Neural progenitor cell (in vitro differentiated cells): ENCODE measurements at regions not wholly inside any gene's neighbourhood (a gene's known extent, or its start where the extent isn't known, plus 50 kb on each side); places are given as distances from the start of the nearest gene placed in this dataset.

Experiments
- DNase-seq: peaks from one replicate; pipeline ENCODE4 v3.0.0-alpha.2; 2016; ENCODE audit warnings: low spot score
- H2AFZ ChIP-seq: fragments of 200-600 bp; sonication (generic); replicated peaks from 2 replicates; pipeline ENCODE4 v1.6.1; 2016; ENCODE audit warnings: antibody characterized with exemption
- H3F3A ChIP-seq: fragments of 200-600 bp; sonication (generic); 2 replicates; pipeline ENCODE4 v1.6.1; 2016; ENCODE audit warnings: antibody characterized with exemption, low read depth
- H3K27ac ChIP-seq: fragments of 200-600 bp; sonication (generic); 2 replicates; pipeline ENCODE4 v1.5.1; 2016; ENCODE audit warnings: mild to moderate bottlenecking
- H3K27me3 ChIP-seq: fragments of 200-600 bp; sonication (generic); 2 replicates; pipeline ENCODE4 v1.6.1; 2016; ENCODE audit warnings: mild to moderate bottlenecking, moderate library complexity
- H3K36me3 ChIP-seq: fragments of 200-600 bp; sonication (generic); 2 replicates; pipeline ENCODE4 v1.5.1; 2016
- H3K4me1 ChIP-seq: fragments of 200-600 bp; sonication (generic); 2 replicates; pipeline ENCODE4 v1.6.1; 2016; ENCODE audit warnings: mixed run types
- H3K4me2 ChIP-seq: fragments of 200-600 bp; sonication (generic); 2 replicates; pipeline ENCODE4 v1.6.1; 2016
- H3K4me3 ChIP-seq: fragments of 200-600 bp; sonication (generic); 2 replicates; pipeline ENCODE4 v1.5.1; 2016
- H3K79me2 ChIP-seq: fragments of 200-600 bp; sonication (generic); 2 replicates; pipeline ENCODE4 v1.6.1; 2016; ENCODE audit warnings: low read depth
- H3K9ac ChIP-seq: fragments of 200-600 bp; sonication (generic); 2 replicates; pipeline ENCODE4 v1.6.1; 2016
- H3K9me3 ChIP-seq: fragments of 200-600 bp; sonication (generic); 2 replicates; pipeline ENCODE4 v1.5.1; 2016; ENCODE audit warnings: low read depth
- H4K20me1 ChIP-seq: fragments of 200-600 bp; sonication (generic); 2 replicates; pipeline ENCODE4 v1.6.1; 2016; ENCODE audit warnings: low read depth
- H3K27ac Mint-ChIP-seq: 3 replicates; pipeline ENCODE4 v1.8.0; 2021; ENCODE audit warnings: mixed read lengths
- H3K27me3 Mint-ChIP-seq: 2 replicates; pipeline ENCODE4 v1.8.0; 2022; ENCODE audit warnings: low read depth, mild to moderate bottlenecking, inconsistent platforms, moderate library complexity, mixed read lengths; ENCODE audit not compliant: insufficient read depth
- H3K36me3 Mint-ChIP-seq: 3 replicates; pipeline ENCODE4 v1.8.0; 2021; ENCODE audit warnings: mixed read lengths
- H3K4me1 Mint-ChIP-seq: 3 replicates; pipeline ENCODE4 v1.8.0; 2021; ENCODE audit warnings: mixed read lengths
- H3K4me3 Mint-ChIP-seq: 3 replicates; pipeline ENCODE4 v1.8.0; 2021; ENCODE audit warnings: mild to moderate bottlenecking, moderate library complexity, mixed read lengths
- H3K9me3 Mint-ChIP-seq: 3 replicates; pipeline ENCODE4 v1.8.0; 2020; ENCODE audit warnings: mixed read lengths
- EZH2 ChIP-seq: fragments of 200-600 bp; sonication (generic); IDR thresholded peaks from 2 replicates; pipeline ENCODE4 v1.6.1; 2017; ENCODE audit warnings: antibody characterized with exemption, mild to moderate bottlenecking, moderate library complexity
- EZH2phosphoT487 ChIP-seq: fragments of 200-600 bp; sonication (generic); IDR thresholded peaks from 2 replicates; pipeline ENCODE4 v1.6.1; 2017; ENCODE audit warnings: antibody characterized with exemption
- TF ChIP-seq, protein P1 (sequence below): fragments of 200-600 bp; sonication (generic); IDR thresholded peaks from 2 replicates; pipeline ENCODE4 v1.5.1; 2017; ENCODE audit warnings: antibody characterized with exemption, mild to moderate bottlenecking

DNA sequence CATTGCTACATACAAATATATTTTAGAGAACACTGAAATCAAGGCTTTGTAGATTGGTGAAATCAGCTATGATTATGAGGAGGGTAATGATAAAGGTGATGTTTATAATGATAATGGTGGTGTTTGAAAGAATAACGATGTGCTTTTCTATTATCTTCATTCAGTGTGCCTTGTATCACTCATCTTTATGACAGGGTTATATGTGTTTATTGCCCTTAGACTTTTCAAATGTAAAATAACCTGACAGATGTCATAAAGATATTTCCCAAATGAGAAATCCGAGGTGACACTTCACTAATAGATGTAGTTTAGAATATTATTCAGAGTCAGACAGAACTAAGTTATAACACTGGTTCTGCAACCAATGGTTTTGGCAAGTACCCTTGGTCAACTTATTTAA lies 323.0 kb upstream of the SPANXN4 start:
- Histone ChIP-seq H3F3A (no peaks in the 10 kb centered on the region), H3K36me3 (no peaks in the 10 kb centered on the region), H3K27me3 (no peaks in the 10 kb centered on the region), H3K79me2 (no peaks in the 10 kb centered on the region), H3K27ac (no peak overlapping the region), H3K4me3 (no peak overlapping the region), H3K4me2 (no peak overlapping the region), H3K9ac (no peak overlapping the region), H4K20me1 (no peaks in the 10 kb centered on the region), H3K9me3 (peaks cover 4% of the 10 kb centered on the region), H3K4me1 (no peaks in the 10 kb centered on the region), H2AFZ (no peak overlapping the region)
- no peaks in the 10 kb centered on the region for H3K9me3 Mint-ChIP-seq
- no peak for DNase-seq
- H3K4me3 Mint-ChIP-seq, result no peak overlapping the region
- H3K27ac Mint-ChIP-seq, result no peak overlapping the region
- no peaks in the 10 kb centered on the region for H3K4me1 Mint-ChIP-seq
- no peaks in the 10 kb centered on the region for H3K36me3 Mint-ChIP-seq
- no peaks in the 10 kb centered on the region for H3K27me3 Mint-ChIP-seq
- no peak for TF ChIP-seq EZH2
- TF ChIP-seq, protein P1, sequence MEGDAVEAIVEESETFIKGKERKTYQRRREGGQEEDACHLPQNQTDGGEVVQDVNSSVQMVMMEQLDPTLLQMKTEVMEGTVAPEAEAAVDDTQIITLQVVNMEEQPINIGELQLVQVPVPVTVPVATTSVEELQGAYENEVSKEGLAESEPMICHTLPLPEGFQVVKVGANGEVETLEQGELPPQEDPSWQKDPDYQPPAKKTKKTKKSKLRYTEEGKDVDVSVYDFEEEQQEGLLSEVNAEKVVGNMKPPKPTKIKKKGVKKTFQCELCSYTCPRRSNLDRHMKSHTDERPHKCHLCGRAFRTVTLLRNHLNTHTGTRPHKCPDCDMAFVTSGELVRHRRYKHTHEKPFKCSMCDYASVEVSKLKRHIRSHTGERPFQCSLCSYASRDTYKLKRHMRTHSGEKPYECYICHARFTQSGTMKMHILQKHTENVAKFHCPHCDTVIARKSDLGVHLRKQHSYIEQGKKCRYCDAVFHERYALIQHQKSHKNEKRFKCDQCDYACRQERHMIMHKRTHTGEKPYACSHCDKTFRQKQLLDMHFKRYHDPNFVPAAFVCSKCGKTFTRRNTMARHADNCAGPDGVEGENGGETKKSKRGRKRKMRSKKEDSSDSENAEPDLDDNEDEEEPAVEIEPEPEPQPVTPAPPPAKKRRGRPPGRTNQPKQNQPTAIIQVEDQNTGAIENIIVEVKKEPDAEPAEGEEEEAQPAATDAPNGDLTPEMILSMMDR, result no peak
- no peak for TF ChIP-seq EZH2phosphoT487

DNA sequence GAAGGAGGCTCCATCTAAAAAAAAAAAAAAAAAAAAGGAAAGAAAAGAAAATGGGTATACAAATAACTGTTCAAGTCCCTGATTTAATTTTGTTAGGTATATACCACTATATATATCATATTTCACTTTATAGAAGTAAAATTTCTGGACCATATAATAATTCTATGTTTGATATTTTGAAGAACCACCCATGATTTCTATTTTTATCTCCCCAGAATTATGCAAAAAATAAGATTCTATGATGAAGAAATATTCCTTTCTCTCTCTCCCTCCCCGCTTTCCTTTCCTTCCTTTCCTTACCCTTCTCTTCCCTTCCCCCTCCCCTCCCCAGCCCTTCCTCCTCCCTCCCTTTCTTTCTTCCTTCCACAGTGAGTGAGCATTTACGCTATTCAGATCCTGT lies 337.5 kb upstream of the SPANXN4 start:
- H3K4me1 ChIP-seq, result no peaks in the 10 kb centered on the region
- H3K27me3 ChIP-seq, result no peaks in the 10 kb centered on the region
- H2AFZ ChIP-seq, result no peak overlapping the region
- no peak overlapping the region for H3K4me3 ChIP-seq
- Mint-ChIP-seq H3K9me3 (no peaks in the 10 kb centered on the region), H3K4me3 (no peak overlapping the region), H3K27me3 (no peaks in the 10 kb centered on the region), H3K27ac (no peak overlapping the region), H3K36me3 (no peaks in the 10 kb centered on the region), H3K4me1 (no peaks in the 10 kb centered on the region)
- H3K27ac ChIP-seq, result no peak overlapping the region
- H3K9ac ChIP-seq, result no peak overlapping the region
- DNase-seq, result no peak
- no peaks in the 10 kb centered on the region for H3F3A ChIP-seq
- TF ChIP-seq EZH2, result no peak
- TF ChIP-seq EZH2phosphoT487, result no peak
- TF ChIP-seq, protein P1, result no peak
- H3K79me2 ChIP-seq, result no peaks in the 10 kb centered on the region
- H3K4me2 ChIP-seq, result no peak overlapping the region
- H3K9me3 ChIP-seq, result no peaks in the 10 kb centered on the region
- no peaks in the 10 kb centered on the region for H4K20me1 ChIP-seq
- H3K36me3 ChIP-seq, result no peaks in the 10 kb centered on the region

DNA sequence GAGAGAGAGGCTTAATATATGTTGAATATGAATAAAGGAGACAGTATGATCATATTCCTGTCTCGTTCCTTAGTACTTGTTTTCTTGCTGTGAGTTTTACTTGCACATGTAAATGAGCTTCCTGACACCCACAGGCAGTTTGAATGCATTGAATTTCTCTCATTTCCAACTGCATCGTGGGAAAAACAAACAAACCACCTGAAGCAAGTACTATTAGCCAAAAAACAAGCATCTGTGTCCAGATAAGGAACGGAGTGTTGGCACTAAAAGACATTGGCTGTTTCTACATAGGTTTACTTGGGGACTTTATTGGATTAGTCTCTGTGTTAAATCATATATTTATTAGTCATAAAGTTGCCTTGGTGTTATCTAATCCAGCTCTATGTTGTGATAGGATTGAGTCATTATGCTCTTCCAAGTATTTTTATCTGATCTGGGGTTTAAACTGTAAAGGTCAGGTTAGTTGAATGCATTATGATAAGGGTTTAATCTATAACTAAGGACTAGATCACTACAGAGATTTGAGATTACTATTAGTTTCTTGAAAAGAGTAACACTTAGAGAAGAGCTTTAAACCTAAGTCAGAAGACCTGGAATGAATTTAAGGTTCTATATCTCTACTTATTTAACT lies 339.0 kb upstream of the SPANXN4 start:
- Histone ChIP-seq H3K27ac (no peak overlapping the region), H3K36me3 (no peaks in the 10 kb centered on the region)
- H3K27me3 Mint-ChIP-seq, result no peaks in the 10 kb centered on the region

More for the DNA sequence above, 339.0 kb upstream of the SPANXN4 start:
- no peaks in the 10 kb centered on the region for H3K36me3 Mint-ChIP-seq
- Histone ChIP-seq H3K4me2 (no peak overlapping the region), H2AFZ (no peak overlapping the region), H4K20me1 (no peaks in the 10 kb centered on the region), H3K9me3 (no peaks in the 10 kb centered on the region), H3K4me1 (no peaks in the 10 kb centered on the region), H3K9ac (no peak overlapping the region), H3K79me2 (no peaks in the 10 kb centered on the region), H3K27me3 (no peaks in the 10 kb centered on the region), H3K4me3 (no peak overlapping the region), H3F3A (no peaks in the 10 kb centered on the region)
- H3K27ac Mint-ChIP-seq, result no peak overlapping the region
- no peaks in the 10 kb centered on the region for H3K4me1 Mint-ChIP-seq
- H3K9me3 Mint-ChIP-seq, result no peaks in the 10 kb centered on the region
- no peak for TF ChIP-seq EZH2phosphoT487
- no peak for TF ChIP-seq EZH2
- TF ChIP-seq, protein P1, result no peak
- no peak overlapping the region for H3K4me3 Mint-ChIP-seq
- no peak for DNase-seq
